ENCODE measurements at regions not wholly inside any gene's neighbourhood (a gene's known extent, or its start where the extent isn't known, plus 50 kb on each side); places are given as distances from the start of the nearest gene placed in this dataset.
A peak's percentile ranks its signal among the peaks of the same experiment; 100 is the strongest.
"Not testable (repeated sequence)": the region's sequence is repeated elsewhere in the genome, so short reads cannot be mapped to it uniquely, and the experiment has no call there.

DNA sequence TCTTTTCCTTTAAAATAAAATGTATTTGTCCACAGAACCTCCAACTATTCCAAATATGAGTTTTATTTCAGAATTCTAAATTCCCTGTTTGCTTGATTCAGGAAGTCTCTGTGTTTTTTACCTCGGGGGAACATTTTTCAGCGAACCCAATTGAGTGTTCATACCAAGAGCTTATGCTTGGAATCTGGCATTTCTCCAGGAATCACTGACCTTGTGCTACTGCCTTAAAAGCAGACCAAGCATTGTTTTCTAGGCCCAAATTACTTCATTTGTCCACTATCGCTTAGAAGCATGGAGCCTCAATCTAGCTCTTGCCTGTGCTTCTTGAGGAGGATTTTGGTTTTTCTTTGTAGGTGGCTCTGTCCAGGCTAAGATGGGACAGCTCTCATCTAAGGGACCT, 59.4 kb downstream of the EBLN1 start:
- Mint-ChIP-seq H3K27me3 (no peaks in the 10 kb centered on the region), H3K9me3 (peaks cover 2% of the 10 kb centered on the region), H3K36me3 (ENCODE audit: low read depth) (no peaks in the 10 kb centered on the region), H3K4me3 (no peak overlapping the region), H3K4me1 (ENCODE audit: low read depth) (peaks cover 8% of the 10 kb centered on the region), H3K27ac (no peak overlapping the region)
- intact Hi-C loops (cut with micrococcal nuclease): no loop called here

GRCh38 chr10:22156750-22157149, 61.1 kb downstream of the EBLN1 start:
- H3K36me3 Mint-ChIP-seq (ENCODE audit: low read depth): no peaks in the 10 kb centered on the region
- no peaks in the 10 kb centered on the region for H3K27me3 Mint-ChIP-seq
- H3K4me1 Mint-ChIP-seq (ENCODE audit: low read depth): peaks cover 8% of the 10 kb centered on the region
- no peak overlapping the region for H3K27ac Mint-ChIP-seq
- intact Hi-C loops (cut with micrococcal nuclease): no loop called here
- peaks cover 13% of the 10 kb centered on the region for H3K9me3 Mint-ChIP-seq
- H3K4me3 Mint-ChIP-seq: no peak overlapping the region

GRCh38 chr10:22152403-22152802, 65.4 kb downstream of the EBLN1 start:
- intact Hi-C loops (cut with micrococcal nuclease): no loop called here
- no peaks in the 10 kb centered on the region for H3K27me3 Mint-ChIP-seq
- H3K4me3 Mint-ChIP-seq: no peak overlapping the region
- no peak overlapping the region for H3K27ac Mint-ChIP-seq
- no peaks in the 10 kb centered on the region for H3K4me1 Mint-ChIP-seq (ENCODE audit: low read depth)
- peaks cover 25% of the 10 kb centered on the region for H3K9me3 Mint-ChIP-seq
- no peaks in the 10 kb centered on the region for H3K36me3 Mint-ChIP-seq (ENCODE audit: low read depth)

- Mint-ChIP-seq H3K27me3 (no peaks in the 10 kb centered on the region), H3K4me1 (ENCODE audit: low read depth) (no peaks in the 10 kb centered on the region), H3K9me3 (peaks cover 31% of the 10 kb centered on the region), H3K36me3 (ENCODE audit: low read depth) (no peaks in the 10 kb centered on the region), H3K4me3 (no peak overlapping the region), H3K27ac (no peak overlapping the region)
- intact Hi-C loops (cut with micrococcal nuclease): no loop called here
Observed at GRCh38 chr10:22150842-22151241, 67.0 kb downstream of the EBLN1 start.

DNA sequence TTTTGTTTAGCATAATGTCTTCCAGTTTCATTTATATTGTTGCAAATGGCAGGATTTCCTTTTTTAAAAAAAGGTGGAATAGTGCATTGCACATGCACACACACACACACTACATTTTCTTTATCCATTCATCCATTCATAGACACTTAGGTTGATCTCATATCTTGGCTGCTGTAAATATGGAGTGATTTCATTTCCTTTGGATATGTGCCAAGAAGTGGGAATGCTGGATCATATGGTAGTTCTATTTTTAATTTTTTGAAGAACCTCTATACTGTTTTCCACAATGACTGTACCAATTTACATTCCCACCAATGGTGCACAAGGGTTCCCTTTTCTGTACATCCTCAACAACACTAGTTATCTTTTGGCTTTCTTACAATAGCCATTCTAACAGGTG, 68.9 kb downstream of the EBLN1 start:
- H3K27me3 Mint-ChIP-seq: no peaks in the 10 kb centered on the region
- no peak overlapping the region for H3K27ac Mint-ChIP-seq
- no peaks in the 10 kb centered on the region for H3K4me1 Mint-ChIP-seq (ENCODE audit: low read depth)
- intact Hi-C loops (cut with micrococcal nuclease): no loop called here
- peaks cover 38% of the 10 kb centered on the region for H3K9me3 Mint-ChIP-seq
- H3K36me3 Mint-ChIP-seq (ENCODE audit: low read depth): no peaks in the 10 kb centered on the region
- H3K4me3 Mint-ChIP-seq: no peak overlapping the region

GRCh38 chr10:22145873-22146272, 71.9 kb downstream of the EBLN1 start:
- H3K9me3 Mint-ChIP-seq: peaks cover 16% of the 10 kb centered on the region
- H3K27ac Mint-ChIP-seq; H3K4me3 Mint-ChIP-seq; H3K27me3 Mint-ChIP-seq; H3K36me3 Mint-ChIP-seq (ENCODE audit: low read depth); intact Hi-C loops (cut with micrococcal nuclease); H3K4me1 Mint-ChIP-seq (ENCODE audit: low read depth): not testable (repeated sequence)

GRCh38 chr10:22137542-22137941, 80.3 kb downstream of the EBLN1 start:
- Mint-ChIP-seq H3K4me3 (no peak overlapping the region), H3K36me3 (ENCODE audit: low read depth) (no peaks in the 10 kb centered on the region), H3K27ac (no peak overlapping the region), H3K9me3 (no peaks in the 10 kb centered on the region), H3K4me1 (ENCODE audit: low read depth) (peaks cover 24% of the 10 kb centered on the region), H3K27me3 (no peaks in the 10 kb centered on the region)
- intact Hi-C loops (cut with micrococcal nuclease): no loop called here

DNA sequence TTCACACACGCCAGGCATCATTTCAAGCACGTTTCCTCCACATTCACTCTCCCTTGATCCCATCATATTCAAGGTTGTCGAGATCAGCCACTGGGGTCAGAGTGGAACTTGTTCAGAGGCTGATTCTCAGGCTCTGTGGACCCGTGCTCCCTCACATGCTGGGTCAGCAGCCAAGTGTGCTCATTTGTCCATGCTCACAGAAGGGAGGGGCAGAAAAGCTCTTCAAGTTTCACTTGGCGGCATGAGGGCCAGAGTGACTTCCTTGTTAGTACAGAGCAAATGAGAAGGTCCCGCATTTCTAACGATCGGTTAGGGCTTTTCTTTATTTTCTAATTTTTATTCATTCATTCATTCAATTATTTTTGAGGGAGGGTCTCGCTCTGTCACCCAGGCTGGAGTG, 82.2 kb downstream of the EBLN1 start:
- intact Hi-C loops (cut with micrococcal nuclease): no loop called here
- no peak overlapping the region for H3K4me3 Mint-ChIP-seq
- no peaks in the 10 kb centered on the region for H3K27me3 Mint-ChIP-seq
- no peaks in the 10 kb centered on the region for H3K36me3 Mint-ChIP-seq (ENCODE audit: low read depth)
- H3K4me1 Mint-ChIP-seq (ENCODE audit: low read depth): peaks cover 25% of the 10 kb centered on the region
- no peak overlapping the region for H3K27ac Mint-ChIP-seq
- H3K9me3 Mint-ChIP-seq: no peaks in the 10 kb centered on the region

GRCh38 chr10:22133749-22134624, 83.8 kb downstream of the EBLN1 start:
- H3K4me3 Mint-ChIP-seq: no peak overlapping the region
- H3K4me1 Mint-ChIP-seq (ENCODE audit: low read depth): peaks cover 25% of the 10 kb centered on the region
- H3K27me3 Mint-ChIP-seq: no peaks in the 10 kb centered on the region
- peaks cover 9% of the 10 kb centered on the region for H3K9me3 Mint-ChIP-seq
- no peaks in the 10 kb centered on the region for H3K36me3 Mint-ChIP-seq (ENCODE audit: low read depth)
- intact Hi-C loops (cut with micrococcal nuclease): no loop called here
- H3K27ac Mint-ChIP-seq: peak overlapping the region; percentile 17

DNA sequence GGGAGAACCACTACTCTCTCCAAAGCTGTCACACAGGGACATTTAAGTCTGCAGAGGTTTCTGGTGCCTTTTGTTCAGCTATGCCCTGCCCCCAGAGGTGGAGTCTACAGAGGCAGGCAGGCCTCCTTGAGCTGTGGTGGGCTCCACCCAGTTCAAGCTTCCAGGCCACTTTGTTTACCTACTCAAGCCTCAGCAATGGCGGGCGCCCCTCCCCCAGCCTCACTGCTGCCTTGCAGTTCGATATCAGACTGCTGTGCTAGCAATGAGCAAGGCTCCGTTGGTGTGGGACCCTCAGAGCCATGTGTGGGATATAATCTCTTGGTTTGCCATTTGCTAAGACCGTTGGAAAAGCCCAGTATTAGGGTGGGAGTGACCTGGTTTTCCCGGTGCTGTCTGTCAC, 87.0 kb downstream of the EBLN1 start:
- H3K27ac Mint-ChIP-seq; H3K9me3 Mint-ChIP-seq; H3K36me3 Mint-ChIP-seq (ENCODE audit: low read depth); H3K4me3 Mint-ChIP-seq; H3K27me3 Mint-ChIP-seq; intact Hi-C loops (cut with micrococcal nuclease): not testable (repeated sequence)
- H3K4me1 Mint-ChIP-seq (ENCODE audit: low read depth): peaks cover 25% of the 10 kb centered on the region

- not testable (repeated sequence) for H3K9me3 Mint-ChIP-seq
Observed at GRCh38 chr10:22129612-22130011, 88.2 kb downstream of the EBLN1 start.

DNA sequence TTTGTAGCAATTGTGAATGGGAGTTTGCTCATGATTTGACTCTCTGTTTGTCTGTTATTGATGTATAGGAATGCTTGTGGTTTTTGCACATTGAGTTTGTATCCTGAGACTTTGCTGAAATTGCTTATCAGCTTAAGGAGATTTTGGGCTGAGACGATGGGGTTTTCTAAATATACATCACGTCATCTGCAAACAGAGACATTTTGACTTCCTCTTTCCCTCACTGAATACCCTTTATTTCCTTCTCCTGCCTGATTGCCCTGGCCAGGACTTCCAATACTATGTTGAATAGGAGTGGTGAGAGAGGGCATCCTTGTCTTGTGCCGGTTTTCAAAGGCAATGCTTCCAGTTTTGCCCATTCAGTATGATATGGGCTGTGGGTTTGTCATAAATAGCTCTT, 96.6 kb downstream of the EBLN1 start:
- H3K36me3 Mint-ChIP-seq (ENCODE audit: low read depth); H3K27me3 Mint-ChIP-seq; H3K4me1 Mint-ChIP-seq (ENCODE audit: low read depth); H3K27ac Mint-ChIP-seq; H3K9me3 Mint-ChIP-seq; intact Hi-C loops (cut with micrococcal nuclease); H3K4me3 Mint-ChIP-seq: not testable (repeated sequence)

More at GRCh38 chr10:22129612-22130011, 88.2 kb downstream of the EBLN1 start:
- H3K36me3 Mint-ChIP-seq (ENCODE audit: low read depth); H3K27ac Mint-ChIP-seq; H3K4me3 Mint-ChIP-seq; H3K27me3 Mint-ChIP-seq; intact Hi-C loops (cut with micrococcal nuclease): not testable (repeated sequence)
- peaks cover 21% of the 10 kb centered on the region for H3K4me1 Mint-ChIP-seq (ENCODE audit: low read depth)

GRCh38 chr10:22120072-22120471, 97.7 kb downstream of the EBLN1 start:
- intact Hi-C loops (cut with micrococcal nuclease); H3K27ac Mint-ChIP-seq; H3K4me1 Mint-ChIP-seq (ENCODE audit: low read depth); H3K27me3 Mint-ChIP-seq; H3K9me3 Mint-ChIP-seq; H3K36me3 Mint-ChIP-seq (ENCODE audit: low read depth); H3K4me3 Mint-ChIP-seq: not testable (repeated sequence)

DNA sequence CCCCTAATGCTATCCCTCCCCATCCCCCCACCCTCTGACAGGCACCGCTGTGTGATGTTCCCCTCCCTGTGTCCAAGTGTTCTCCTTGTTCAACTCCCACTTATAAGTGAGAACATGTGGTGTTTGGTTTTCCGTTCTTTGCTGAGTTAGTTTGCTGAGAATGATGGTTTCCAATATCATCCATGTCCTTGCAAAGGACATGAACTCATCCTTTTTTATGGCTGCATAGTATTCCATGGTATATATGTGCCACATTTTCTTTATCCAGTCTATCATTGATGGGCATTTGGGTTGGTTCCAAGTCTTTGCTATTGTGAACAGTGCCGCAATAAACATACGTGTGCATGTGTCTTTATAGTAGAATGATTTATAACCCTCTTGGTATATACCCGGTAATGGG, 98.2 kb downstream of the EBLN1 start:
- H3K27me3 Mint-ChIP-seq; H3K36me3 Mint-ChIP-seq (ENCODE audit: low read depth); H3K9me3 Mint-ChIP-seq; H3K4me3 Mint-ChIP-seq; H3K4me1 Mint-ChIP-seq (ENCODE audit: low read depth); H3K27ac Mint-ChIP-seq; intact Hi-C loops (cut with micrococcal nuclease): not testable (repeated sequence)

- Mint-ChIP-seq H3K27me3 (no peaks in the 10 kb centered on the region), H3K4me3 (no peak overlapping the region), H3K9me3 (no peaks in the 10 kb centered on the region), H3K36me3 (ENCODE audit: low read depth) (no peaks in the 10 kb centered on the region), H3K4me1 (ENCODE audit: low read depth) (no peaks in the 10 kb centered on the region), H3K27ac (no peak overlapping the region)
- intact Hi-C loops (cut with micrococcal nuclease): no loop called here
Observed at GRCh38 chr10:22111705-22112104, 106.1 kb downstream of the EBLN1 start.
